ENCODE measurements at regions not wholly inside any gene's neighbourhood (a gene's known extent, or its start where the extent isn't known, plus 50 kb on each side); places are given as distances from the start of the nearest gene placed in this dataset.

DNA sequence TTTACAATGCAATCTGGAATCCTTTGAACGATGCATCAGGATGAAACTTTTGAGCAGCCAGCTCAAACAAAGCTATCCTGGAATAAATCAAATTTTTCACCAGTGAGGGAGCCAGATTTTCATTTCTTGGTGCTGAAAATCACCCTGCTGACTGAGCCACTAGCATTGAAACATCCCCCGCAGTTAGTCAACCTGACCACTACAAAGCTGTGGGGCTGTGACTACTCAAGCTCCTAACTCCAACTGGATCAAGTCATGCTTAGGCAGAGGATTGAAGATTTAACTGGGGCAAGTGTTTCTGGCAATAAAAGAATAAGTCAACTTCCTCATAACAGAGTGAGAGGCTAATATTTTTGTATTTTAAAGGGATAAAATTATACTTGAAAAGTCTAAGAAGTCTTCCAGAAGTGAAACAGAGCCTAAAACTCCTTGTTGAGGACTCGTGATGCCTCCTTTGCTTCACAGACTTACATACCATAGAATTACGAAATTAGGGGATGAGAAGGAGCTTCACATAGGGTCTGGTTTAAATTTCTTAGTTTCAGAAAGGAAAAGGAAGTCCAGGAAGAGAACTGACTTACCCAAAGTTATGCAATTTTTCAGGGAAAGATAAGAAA is 177.8 kb downstream of the SERPINI1 start:
- Mint-ChIP-seq H3K4me1 (no peaks in the 10 kb centered on the region), H3K4me3 (no peak overlapping the region), H3K27ac (no peak overlapping the region), H3K36me3 (no peaks in the 10 kb centered on the region), H3K9me3 (no peaks in the 10 kb centered on the region), H3K27me3 (peaks cover 7 to 20% of the 10 kb centered on the region in 2 donors)
- H3K27me3 ChIP-seq (replicated peaks in 1 of 2; ENCODE audit: control insufficient read depth in 2 of 2, extremely low read depth in 1 of 2, insufficient read depth in 2 of 2, low read length in 1 of 2) = no peaks in the 10 kb centered on the region
- DNase-seq (no peak), ATAC-seq (replicated peaks in 1 of 4) (no peak)
- 89% methylated on average over 1 of the region's 4 CpGs for WGBS (ENCODE audit: insufficient coverage)
- no peak overlapping the region for H3K4me3 ChIP-seq (ENCODE audit: control insufficient read depth in 1 of 2, extremely low read depth in 1 of 2, low read length in 1 of 2)
- CTCF ChIA-PET = no interaction called here
- no peaks in the 10 kb centered on the region for H3K9me3 ChIP-seq
- POLR2A ChIA-PET = no interaction called here
- no peaks in the 10 kb centered on the region for H3K4me1 ChIP-seq (ENCODE audit: control insufficient read depth in 1 of 2, extremely low read depth in 1 of 2, insufficient read depth in 2 of 2, low read length in 2 of 2)
- H3K36me3 ChIP-seq (ENCODE audit: control insufficient read depth in 2 of 2, extremely low read depth in 1 of 2, insufficient read depth in 1 of 2, low read length in 1 of 2) = no peaks in the 10 kb centered on the region
- no peak overlapping the region for H3K27ac ChIP-seq (ENCODE audit: low read length)

DNA sequence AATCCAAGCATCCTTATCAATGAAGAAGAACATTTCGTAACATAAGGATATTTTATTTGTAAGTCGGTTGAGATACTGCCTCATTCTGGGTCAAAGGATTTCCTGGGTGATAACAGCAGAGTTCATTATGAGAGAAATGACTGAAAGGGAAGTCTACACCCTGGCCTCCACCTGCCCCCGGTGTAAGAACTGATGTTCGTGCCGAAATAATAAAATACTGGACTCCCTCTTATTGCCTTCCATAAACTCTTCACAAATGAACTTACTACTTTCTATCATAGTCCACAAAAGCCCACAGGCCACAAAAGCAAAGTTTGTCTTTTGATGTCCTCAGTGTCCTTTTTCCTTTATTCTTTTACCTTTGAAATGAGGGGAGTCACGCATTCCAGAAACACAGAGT is 174.4 kb downstream of the SERPINI1 start:
- Histone ChIP-seq H3K36me3 (ENCODE audit: control insufficient read depth in 2 of 2, extremely low read depth in 1 of 2, insufficient read depth in 1 of 2, low read length in 1 of 2) (no peaks in the 10 kb centered on the region), H3K27me3 (replicated peaks in 1 of 2; ENCODE audit: control insufficient read depth in 2 of 2, extremely low read depth in 1 of 2, insufficient read depth in 2 of 2, low read length in 1 of 2) (no peaks in the 10 kb centered on the region), H3K9me3 (no peaks in the 10 kb centered on the region), H3K4me1 (ENCODE audit: control insufficient read depth in 1 of 2, extremely low read depth in 1 of 2, insufficient read depth in 2 of 2, low read length in 2 of 2) (no peaks in the 10 kb centered on the region), H3K27ac (ENCODE audit: low read length) (no peak overlapping the region), H3K4me3 (ENCODE audit: control insufficient read depth in 1 of 2, extremely low read depth in 1 of 2, low read length in 1 of 2) (no peak overlapping the region)
- peaks cover 12 to 22% of the 10 kb centered on the region in 2 donors for H3K27me3 Mint-ChIP-seq
- no peak overlapping the region for H3K4me3 Mint-ChIP-seq
- H3K4me1 Mint-ChIP-seq = no peaks in the 10 kb centered on the region
- no peaks in the 10 kb centered on the region for H3K36me3 Mint-ChIP-seq
- H3K9me3 Mint-ChIP-seq = no peaks in the 10 kb centered on the region
- no peak for ATAC-seq (replicated peaks in 1 of 4)
- ChIA-PET POLR2A (no interaction called here), CTCF (no interaction called here)
- no peak overlapping the region for H3K27ac Mint-ChIP-seq
- 50% methylated on average over 1 of the region's 6 CpGs for WGBS (ENCODE audit: insufficient coverage)
- no peak for DNase-seq

DNA sequence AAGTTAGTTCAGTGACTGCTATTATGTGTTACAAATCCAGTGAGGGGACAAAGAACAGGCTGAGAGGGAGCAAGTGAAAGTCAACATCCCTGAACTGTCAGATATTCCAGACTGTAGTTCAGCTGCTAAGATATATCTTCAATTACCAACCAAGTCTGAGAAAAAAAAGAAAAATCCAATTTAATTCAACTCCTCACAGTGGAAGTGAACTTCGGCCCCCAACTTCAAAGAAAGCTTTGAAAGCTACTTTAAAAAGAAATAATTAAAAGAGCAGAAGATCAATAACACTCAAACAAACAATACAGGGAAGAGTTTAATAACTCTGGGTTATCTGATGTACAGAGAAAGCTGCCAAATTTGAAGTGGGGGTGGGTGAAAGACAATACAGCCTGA is 174.0 kb downstream of the SERPINI1 start:
- Mint-ChIP-seq H3K27me3 (peaks cover 12 to 22% of the 10 kb centered on the region in 2 donors), H3K9me3 (no peaks in the 10 kb centered on the region), H3K36me3 (no peaks in the 10 kb centered on the region), H3K27ac (no peak overlapping the region), H3K4me3 (no peak overlapping the region), H3K4me1 (no peaks in the 10 kb centered on the region)
- Histone ChIP-seq H3K4me1 (ENCODE audit: control insufficient read depth in 1 of 2, extremely low read depth in 1 of 2, insufficient read depth in 2 of 2, low read length in 2 of 2) (no peaks in the 10 kb centered on the region), H3K27ac (ENCODE audit: low read length) (no peak overlapping the region), H3K9me3 (no peaks in the 10 kb centered on the region), H3K36me3 (ENCODE audit: control insufficient read depth in 2 of 2, extremely low read depth in 1 of 2, insufficient read depth in 1 of 2, low read length in 1 of 2) (no peaks in the 10 kb centered on the region), H3K4me3 (ENCODE audit: control insufficient read depth in 1 of 2, extremely low read depth in 1 of 2, low read length in 1 of 2) (no peak overlapping the region), H3K27me3 (replicated peaks in 1 of 2; ENCODE audit: control insufficient read depth in 2 of 2, extremely low read depth in 1 of 2, insufficient read depth in 2 of 2, low read length in 1 of 2) (no peaks in the 10 kb centered on the region)
- ChIA-PET CTCF (no interaction called here), POLR2A (no interaction called here)
- DNase-seq = no peak
- WGBS (ENCODE audit: insufficient coverage) = no CpG with 5 or more reads among the region's 1 CpG
- no peak for ATAC-seq (replicated peaks in 1 of 4)

DNA sequence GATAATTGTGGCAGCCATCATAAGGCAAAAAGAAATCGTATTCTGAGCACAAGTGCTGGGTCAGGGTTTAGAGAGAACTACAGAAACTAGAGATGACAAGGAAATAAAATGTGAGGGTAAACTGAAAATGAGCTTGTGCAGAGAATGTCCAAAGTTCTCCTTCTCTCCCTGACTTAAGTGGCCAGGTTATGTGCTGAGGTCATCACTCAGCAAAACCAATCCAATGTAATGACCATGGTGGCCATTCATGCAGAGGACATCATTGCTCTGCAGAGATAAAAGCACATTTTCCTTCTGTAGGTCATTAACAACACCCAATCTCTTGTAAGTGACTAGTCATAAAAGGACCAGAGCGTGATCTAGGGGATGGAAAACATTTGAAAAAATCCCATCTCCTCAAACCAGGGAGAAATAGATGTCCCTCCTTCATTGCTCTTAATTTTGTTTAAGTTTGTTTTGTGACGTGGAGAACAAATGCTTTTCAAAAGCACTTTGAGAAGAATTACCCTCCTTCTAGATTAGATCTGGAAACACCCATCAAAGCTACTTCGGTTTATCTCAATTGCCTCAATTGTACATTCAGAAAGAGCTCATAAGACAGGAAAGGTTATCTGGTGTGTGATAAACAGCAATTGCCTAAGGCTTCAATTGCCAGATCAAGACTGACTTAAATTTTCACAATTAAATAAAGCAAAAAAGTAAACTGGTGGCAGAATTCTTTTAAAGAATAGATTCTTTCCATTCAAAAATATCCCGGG is 173.4 kb downstream of the SERPINI1 start:
- Mint-ChIP-seq H3K9me3 (no peaks in the 10 kb centered on the region), H3K4me1 (no peaks in the 10 kb centered on the region), H3K4me3 (no peak overlapping the region), H3K27ac (no peak overlapping the region), H3K36me3 (no peaks in the 10 kb centered on the region), H3K27me3 (peaks cover 12 to 22% of the 10 kb centered on the region in 2 donors)
- no peaks in the 10 kb centered on the region for H3K4me1 ChIP-seq (ENCODE audit: control insufficient read depth in 1 of 2, extremely low read depth in 1 of 2, insufficient read depth in 2 of 2, low read length in 2 of 2)
- H3K27me3 ChIP-seq (replicated peaks in 1 of 2; ENCODE audit: control insufficient read depth in 2 of 2, extremely low read depth in 1 of 2, insufficient read depth in 2 of 2, low read length in 1 of 2) = no peaks in the 10 kb centered on the region
- ATAC-seq (replicated peaks in 1 of 4) (no peak), DNase-seq (no peak)
- POLR2A ChIA-PET = no interaction called here
- no peak overlapping the region for H3K27ac ChIP-seq (ENCODE audit: low read length)
- CTCF ChIA-PET = no interaction called here
- no peaks in the 10 kb centered on the region for H3K36me3 ChIP-seq (ENCODE audit: control insufficient read depth in 2 of 2, extremely low read depth in 1 of 2, insufficient read depth in 1 of 2, low read length in 1 of 2)
- H3K9me3 ChIP-seq = no peaks in the 10 kb centered on the region
- WGBS (ENCODE audit: insufficient coverage) = 100% methylated on average over 1 of the region's 5 CpGs
- no peak overlapping the region for H3K4me3 ChIP-seq (ENCODE audit: control insufficient read depth in 1 of 2, extremely low read depth in 1 of 2, low read length in 1 of 2)

DNA sequence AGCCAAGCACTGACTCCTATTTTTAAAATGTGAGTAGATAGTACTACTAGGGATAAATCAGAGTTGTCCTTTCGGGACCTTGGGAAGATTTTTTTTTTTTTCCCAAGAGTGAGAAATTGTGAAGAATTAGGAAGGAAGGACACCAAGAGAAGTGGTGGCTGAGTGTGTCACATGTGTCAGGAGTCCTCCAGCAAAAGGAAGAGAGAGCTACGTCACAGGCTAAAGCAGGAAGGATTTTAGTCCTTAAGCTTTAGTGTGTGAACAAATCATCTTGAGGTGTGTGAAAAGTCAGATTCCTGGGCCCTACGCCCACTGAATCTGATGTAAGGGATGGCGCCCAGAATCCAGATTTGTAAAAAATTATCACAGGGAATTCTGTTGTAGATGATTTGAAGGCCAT is 172.7 kb downstream of the SERPINI1 start:
- 87% methylated on average over 3 of the region's 4 CpGs for WGBS (ENCODE audit: insufficient coverage)
- Histone ChIP-seq H3K36me3 (ENCODE audit: control insufficient read depth in 2 of 2, extremely low read depth in 1 of 2, insufficient read depth in 1 of 2, low read length in 1 of 2) (no peaks in the 10 kb centered on the region), H3K4me1 (ENCODE audit: control insufficient read depth in 1 of 2, extremely low read depth in 1 of 2, insufficient read depth in 2 of 2, low read length in 2 of 2) (no peaks in the 10 kb centered on the region), H3K9me3 (no peaks in the 10 kb centered on the region), H3K27ac (ENCODE audit: low read length) (no peak overlapping the region), H3K27me3 (replicated peaks in 1 of 2; ENCODE audit: control insufficient read depth in 2 of 2, extremely low read depth in 1 of 2, insufficient read depth in 2 of 2, low read length in 1 of 2) (no peaks in the 10 kb centered on the region), H3K4me3 (ENCODE audit: control insufficient read depth in 1 of 2, extremely low read depth in 1 of 2, low read length in 1 of 2) (no peak overlapping the region)
- no peaks in the 10 kb centered on the region for H3K4me1 Mint-ChIP-seq
- H3K4me3 Mint-ChIP-seq = no peak overlapping the region
- ChIA-PET CTCF (no interaction called here), POLR2A (no interaction called here)
- no peaks in the 10 kb centered on the region for H3K36me3 Mint-ChIP-seq
- no peak for DNase-seq
- ATAC-seq (replicated peaks in 1 of 4) = no peak
- H3K27me3 Mint-ChIP-seq = peaks cover 12 to 25% of the 10 kb centered on the region in 2 donors
- no peaks in the 10 kb centered on the region for H3K9me3 Mint-ChIP-seq
- H3K27ac Mint-ChIP-seq = no peak overlapping the region

DNA sequence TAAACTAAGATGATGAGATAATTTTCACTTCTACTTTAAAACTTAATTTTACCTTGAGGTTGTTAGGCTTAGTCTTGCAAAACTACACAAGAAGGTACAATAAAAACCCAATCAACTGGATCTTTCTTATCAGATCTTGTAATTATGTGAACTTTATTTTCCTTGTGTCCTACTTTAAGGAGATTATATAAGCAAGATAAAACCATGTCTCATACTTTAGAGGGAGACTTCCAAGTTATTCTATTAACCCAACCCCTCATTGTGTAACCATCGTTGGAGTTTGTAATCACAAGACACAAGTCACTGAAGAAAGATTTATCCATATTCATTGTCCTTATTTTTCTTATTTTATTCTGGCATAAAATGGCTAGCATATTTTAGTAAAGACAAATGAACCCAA is 165.6 kb downstream of the SERPINI1 start:
- Mint-ChIP-seq H3K9me3 (no peaks in the 10 kb centered on the region), H3K4me1 (no peaks in the 10 kb centered on the region), H3K4me3 (no peak overlapping the region), H3K27me3 (peaks cover 0 to 4% of the 10 kb centered on the region in 2 donors), H3K27ac (no peak overlapping the region), H3K36me3 (no peaks in the 10 kb centered on the region)
- ChIA-PET CTCF (no interaction called here), POLR2A (no interaction called here)
- Histone ChIP-seq H3K4me1 (ENCODE audit: control insufficient read depth in 1 of 2, extremely low read depth in 1 of 2, insufficient read depth in 2 of 2, low read length in 2 of 2) (no peaks in the 10 kb centered on the region), H3K36me3 (ENCODE audit: control insufficient read depth in 2 of 2, extremely low read depth in 1 of 2, insufficient read depth in 1 of 2, low read length in 1 of 2) (no peaks in the 10 kb centered on the region), H3K27ac (ENCODE audit: low read length) (no peak overlapping the region), H3K27me3 (replicated peaks in 1 of 2; ENCODE audit: control insufficient read depth in 2 of 2, extremely low read depth in 1 of 2, insufficient read depth in 2 of 2, low read length in 1 of 2) (peaks cover 0 to 3% of the 10 kb centered on the region in 2 experiments), H3K9me3 (no peaks in the 10 kb centered on the region), H3K4me3 (ENCODE audit: control insufficient read depth in 1 of 2, extremely low read depth in 1 of 2, low read length in 1 of 2) (no peak overlapping the region)
- no peak for DNase-seq
- no CpG with 5 or more reads among the region's 1 CpG for WGBS (ENCODE audit: insufficient coverage)
- no peak for ATAC-seq (replicated peaks in 1 of 4)

Data from T-cell (primary cell).